SK-N-SH (cell line): ENCODE measurements at regions not wholly inside any gene's neighbourhood (a gene's known extent, or its start where the extent isn't known, plus 50 kb on each side); places are given as distances from the start of the nearest gene placed in this dataset.
A peak's percentile ranks its signal among the peaks of the same experiment; 100 is the strongest.

ENCODE experiments used
- CTCF ChIA-PET: fragments of 300-600, 350-600 bp; formaldehyde crosslinking; extraction: SDS; loops from one replicate; lab custom pipeline; 2021; lab: Yijun Ruan, JAX
- POLR2A ChIA-PET: fragments of 350-600 bp; sonication (Branson Sonifier 250); formaldehyde crosslinking; extraction: SDS; loops from one replicate; lab custom pipeline; 2020; ENCODE audit warnings: antibody characterized with exemption, inconsistent platforms; lab: Yijun Ruan, JAX
- DNase-seq: peaks from one replicate; pipeline ENCODE4 v3.0.0; 2012
- H2AFZ ChIP-seq: fragments of 200-600 bp; sonication (generic); 2 replicates; pipeline ENCODE4 v1.8.1; 2016; ENCODE audit warnings: antibody characterized with exemption, mild to moderate bottlenecking, low read depth
- H3F3A ChIP-seq: fragments of 200-600 bp; sonication (generic); replicated peaks from 2 replicates; pipeline ENCODE3; 2016; ENCODE audit warnings: antibody characterized with exemption, mild to moderate bottlenecking; ENCODE audit not compliant: insufficient read depth
- H3K27ac ChIP-seq, 2 experiments: fragments of 200-500 bp in 1 of 2; fragments of 200-600 bp in 1 of 2; sonication (Bioruptor generic) in 1 of 2; sonication (generic), shearing (Covaris generic) in 1 of 2; 2 replicates each; pipeline versions ENCODE4 v1.5.1 to v1.6.1; 2014 to 2016; ENCODE audit warnings: low read depth in 2 of 2, inconsistent platforms in 1 of 2, low read length in 1 of 2, mild to moderate bottlenecking in 1 of 2, mixed read lengths in 1 of 2
- H3K27me3 ChIP-seq: fragments of 200-600 bp; sonication (generic), shearing (Covaris generic); 2 replicates; pipeline ENCODE4 v1.6.1; 2016; ENCODE audit warnings: mixed run types; ENCODE audit not compliant: insufficient read depth
- H3K36me3 ChIP-seq, 2 experiments: fragments of 200-500 bp in 1 of 2; fragments of 200-600 bp in 1 of 2; sonication (Bioruptor generic) in 1 of 2; sonication (generic) in 1 of 2; replicated peaks in 1 of 2; 2 replicates each; pipeline versions ENCODE3 to v1.5.1; 2014 to 2016; ENCODE audit warnings: low read length in 1 of 2, mild to moderate bottlenecking in 1 of 2; ENCODE audit not compliant: insufficient read depth in 2 of 2, control insufficient read depth in 1 of 2
- H3K4me1 ChIP-seq, 2 experiments: fragments of 200-500 bp in 1 of 2; fragments of 200-600 bp in 1 of 2; sonication (Bioruptor generic) in 1 of 2; sonication (generic), shearing (Covaris generic) in 1 of 2; 2 replicates each; pipeline versions ENCODE4 v1.5.1 to v1.6.1; 2014 to 2016; ENCODE audit warnings: low read depth in 1 of 2, low read length in 1 of 2, mixed run types in 1 of 2; ENCODE audit not compliant: insufficient read depth in 2 of 2, control insufficient read depth in 1 of 2
- H3K4me2 ChIP-seq: fragments of 200-600 bp; sonication (generic), shearing (Covaris generic); 2 replicates; pipeline ENCODE4 v1.6.1; 2017; ENCODE audit warnings: mixed run types
- H3K4me3 ChIP-seq, 2 experiments: fragments of 200-500 bp in 1 of 2; fragments of 200-600 bp in 1 of 2; sonication (Bioruptor generic) in 1 of 2; sonication (generic), shearing (Covaris generic) in 1 of 2; 2 replicates each; pipeline versions ENCODE4 v1.5.1 to v1.8.1; 2014 to 2016; ENCODE audit warnings: low read depth in 2 of 2, inconsistent platforms in 1 of 2, low read length in 1 of 2, mild to moderate bottlenecking in 1 of 2, mixed read lengths in 1 of 2, moderate library complexity in 1 of 2
- H3K79me2 ChIP-seq: fragments of 200-600 bp; sonication (generic); 2 replicates; pipeline ENCODE4 v1.8.1; 2017; ENCODE audit warnings: mild to moderate bottlenecking; ENCODE audit not compliant: insufficient read depth
- H3K9ac ChIP-seq: fragments of 200-600 bp; sonication (generic); 2 replicates; pipeline ENCODE4 v1.6.1; 2017; ENCODE audit warnings: mixed run types
- H3K9me2 ChIP-seq: fragments of 200-600 bp; sonication (generic); 2 replicates; pipeline ENCODE4 v1.6.1; 2017; ENCODE audit warnings: mixed run types
- H3K9me3 ChIP-seq: fragments of 200-600 bp; sonication (generic); 2 replicates; pipeline ENCODE4 v1.6.1; 2017; ENCODE audit warnings: mixed run types, mild to moderate bottlenecking, moderate library complexity
- H4K20me1 ChIP-seq: fragments of 200-600 bp; sonication (generic); 2 replicates; pipeline ENCODE4 v1.6.1; 2017; ENCODE audit warnings: mild to moderate bottlenecking, mixed run types; ENCODE audit not compliant: insufficient read depth
- CHD2 ChIP-seq: fragments of 150-350 bp; IDR thresholded peaks from 2 replicates; pipeline ENCODE4 v1.6.1; 2018; ENCODE audit warnings: low read length; ENCODE audit not compliant: partially characterized antibody
- EP300 ChIP-seq, 2 experiments: IDR thresholded peaks; 2 replicates each; pipeline versions ENCODE4 v1.4.0 to v1.6.1; 2012; ENCODE audit warnings: borderline replicate concordance in 1 of 2, low read depth in 1 of 2, low read length in 1 of 2
- GATA2 ChIP-seq: sonication (generic); formaldehyde crosslinking; IDR thresholded peaks from 2 replicates; pipeline ENCODE4 v1.5.0; 2020; ENCODE audit warnings: mild to moderate bottlenecking, missing genetic modification reagents
- JUND ChIP-seq: IDR thresholded peaks from 2 replicates; pipeline ENCODE4 v1.4.0; 2012
- MXI1 ChIP-seq: IDR thresholded peaks from 2 replicates; pipeline ENCODE4 v1.6.1; 2012; ENCODE audit warnings: mild to moderate bottlenecking, low read depth, low read length, improper control_type of control experiment
- NRF1 ChIP-seq: IDR thresholded peaks from 2 replicates; pipeline ENCODE4 v1.6.1; 2012; ENCODE audit warnings: low read depth, mild to moderate bottlenecking, low read length
- POLR2AphosphoS5 ChIP-seq: IDR thresholded peaks from 2 replicates; pipeline ENCODE4 v1.6.1; 2012; ENCODE audit warnings: low read depth, low read length
- REST ChIP-seq: IDR thresholded peaks from 2 replicates; pipeline ENCODE4 v1.6.1; 2012; ENCODE audit warnings: mild to moderate bottlenecking, low read depth, low read length, moderate library complexity
- RXRA ChIP-seq: IDR thresholded peaks from 2 replicates; pipeline ENCODE4 v1.4.0; 2012; ENCODE audit warnings: low read depth, mild to moderate bottlenecking, borderline replicate concordance
- SMC3 ChIP-seq: IDR thresholded peaks from 2 replicates; pipeline ENCODE4 v1.6.1; 2012; ENCODE audit warnings: low read depth, low read length, improper control_type of control experiment
- TAF1 ChIP-seq: IDR thresholded peaks from 2 replicates; pipeline ENCODE4 v1.6.1; 2012; ENCODE audit warnings: low read depth, mild to moderate bottlenecking, low read length, moderate library complexity, borderline replicate concordance
- YY1 ChIP-seq: IDR thresholded peaks from 2 replicates; pipeline ENCODE4 v1.4.0; 2012; ENCODE audit warnings: low read depth, mild to moderate bottlenecking
- WGBS: methylation state at CpG from one replicate; pipeline ENCODE4 v1.1.6; 2017; ENCODE audit warnings: low lambda C conversion rate; 5-methylcytosine and 5-hydroxymethylcytosine counted together
- TF ChIP-seq, protein P1 (sequence below): IDR thresholded peaks from 2 replicates; pipeline ENCODE4 v1.4.0; 2012; ENCODE audit warnings: low read depth
- TF ChIP-seq, protein P2 (sequence below): fragments of 200-600 bp; sonication (generic); IDR thresholded peaks from 2 replicates; pipeline ENCODE4 v1.6.1; 2017; ENCODE audit warnings: antibody characterized with exemption, mild to moderate bottlenecking, moderate library complexity

DNA sequence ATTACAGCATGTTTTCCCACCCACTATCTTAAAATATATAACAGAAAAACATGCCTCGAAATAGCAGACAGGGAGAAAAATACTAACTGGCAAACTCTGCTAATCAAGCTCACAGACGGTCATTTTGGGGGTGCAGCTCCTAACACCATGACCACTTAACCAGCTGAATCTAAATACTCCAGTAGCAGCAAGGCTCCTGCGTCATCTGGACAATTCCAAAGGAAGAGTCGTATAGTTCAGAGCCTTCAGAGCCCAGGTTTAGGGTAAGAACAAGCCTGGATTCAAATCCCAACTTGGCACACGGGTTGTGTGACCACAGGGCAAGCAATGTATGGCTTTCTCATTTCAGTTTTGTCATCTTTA is 81.3 kb upstream of the COL21A1 start:
- WGBS, result 87% methylated on average over 5 of the region's 5 CpGs
- TF ChIP-seq, protein P1, sequence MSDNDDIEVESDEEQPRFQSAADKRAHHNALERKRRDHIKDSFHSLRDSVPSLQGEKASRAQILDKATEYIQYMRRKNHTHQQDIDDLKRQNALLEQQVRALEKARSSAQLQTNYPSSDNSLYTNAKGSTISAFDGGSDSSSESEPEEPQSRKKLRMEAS, result no peak
- no peak for TF ChIP-seq CHD2
- TF ChIP-seq REST, result no peak
- TF ChIP-seq GATA2 (CRISPR knock-in tag), result no peak
- no peak for TF ChIP-seq POLR2AphosphoS5
- no peak for TF ChIP-seq SMC3
- no peak for TF ChIP-seq JUND
- no peak for TF ChIP-seq TAF1
- no peak for TF ChIP-seq RXRA
- Histone ChIP-seq H3K79me2 (no peaks in the 10 kb centered on the region), H3K9me3 (no peaks in the 10 kb centered on the region), H3K4me1 (peaks cover 5 to 10% of the 10 kb centered on the region in 2 experiments; a peak in 3 of 4 replicates), H4K20me1 (no peaks in the 10 kb centered on the region), H2AFZ (0 out of 2 replicates have a peak overlapping the region, but pooled peaks have one; percentile 34), H3K27me3 (no peaks in the 10 kb centered on the region), H3K9me2 (no peaks in the 10 kb centered on the region), H3K27ac (no peak overlapping the region), H3F3A (peaks cover 7% of the 10 kb centered on the region), H3K4me2 (no peak overlapping the region), H3K9ac (no peak overlapping the region), H3K4me3 (no peak overlapping the region), H3K36me3 (no peaks in the 10 kb centered on the region)
- CTCF ChIA-PET, result interaction anchor here (0.6 to 5.8 kb wide), 7 partner anchors 11 to 692 kb away, joined by 3 to 22 read pairs (median 4); no protein-coding TSS in a partner anchor
- DNase-seq, result no peak
- POLR2A ChIA-PET, result no interaction called here

DNA sequence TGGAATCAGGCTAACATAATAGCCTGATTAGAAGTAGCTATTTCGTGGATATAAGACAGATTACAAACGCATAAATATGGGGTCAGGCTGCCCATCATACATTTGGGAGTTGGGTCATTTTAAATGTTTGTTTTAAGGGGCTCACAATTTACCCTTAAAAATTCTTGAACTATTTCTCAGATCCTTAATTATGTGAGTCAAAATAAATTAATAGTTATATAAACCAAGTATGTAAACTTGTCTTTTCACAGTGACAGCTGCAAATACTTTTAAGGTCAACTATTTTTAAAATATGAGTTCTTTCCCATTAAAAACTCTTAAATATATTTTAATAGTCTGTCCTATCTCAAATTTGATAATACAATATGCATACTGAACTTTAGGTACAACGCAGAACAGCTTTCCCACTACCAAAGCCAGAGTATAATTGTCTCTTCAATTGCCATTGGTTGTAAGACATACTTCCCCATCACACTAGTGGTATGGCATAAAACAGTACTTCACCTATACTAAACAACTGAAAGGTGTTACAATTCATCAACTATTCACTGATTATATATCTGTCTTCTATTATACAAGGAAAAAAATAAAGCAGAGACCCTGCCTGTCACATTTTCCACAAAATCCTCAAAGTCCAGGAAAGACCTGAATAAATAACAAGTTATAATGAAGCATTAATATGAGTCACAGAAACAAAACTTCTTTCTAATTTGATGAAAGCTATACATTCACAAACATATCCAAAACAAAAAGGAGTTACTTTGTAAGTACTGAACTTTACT is 80.8 kb upstream of the COL21A1 start:
- H3K79me2 ChIP-seq, result no peaks in the 10 kb centered on the region
- ChIA-PET CTCF (interaction anchor here (0.9 to 5.8 kb wide), 6 partner anchors 12 to 693 kb away, joined by 3 to 22 read pairs (median 4); no protein-coding TSS in a partner anchor), POLR2A (no interaction called here)
- H3K4me3 ChIP-seq, result no peak overlapping the region
- H3K9ac ChIP-seq, result no peak overlapping the region
- 0 out of 2 replicates have a peak overlapping the region, but pooled peaks have one; percentile 34 for H2AFZ ChIP-seq
- no peaks in the 10 kb centered on the region for H3K36me3 ChIP-seq
- H3K9me2 ChIP-seq, result no peaks in the 10 kb centered on the region
- WGBS, result 86% methylated on average over 3 of the region's 3 CpGs
- TF ChIP-seq, protein P1, result no peak
- no peak for TF ChIP-seq REST
- TF ChIP-seq MXI1, result no peak
- TF ChIP-seq YY1, result no peak
- TF ChIP-seq CHD2, result no peak
- no peak for TF ChIP-seq EP300 (IDR thresholded peaks at IDR 0.05; ENCODE audit: borderline replicate concordance in 1 of 2, low read depth in 1 of 2, low read length in 1 of 2)
- TF ChIP-seq NRF1, result no peak
- TF ChIP-seq, protein P2, sequence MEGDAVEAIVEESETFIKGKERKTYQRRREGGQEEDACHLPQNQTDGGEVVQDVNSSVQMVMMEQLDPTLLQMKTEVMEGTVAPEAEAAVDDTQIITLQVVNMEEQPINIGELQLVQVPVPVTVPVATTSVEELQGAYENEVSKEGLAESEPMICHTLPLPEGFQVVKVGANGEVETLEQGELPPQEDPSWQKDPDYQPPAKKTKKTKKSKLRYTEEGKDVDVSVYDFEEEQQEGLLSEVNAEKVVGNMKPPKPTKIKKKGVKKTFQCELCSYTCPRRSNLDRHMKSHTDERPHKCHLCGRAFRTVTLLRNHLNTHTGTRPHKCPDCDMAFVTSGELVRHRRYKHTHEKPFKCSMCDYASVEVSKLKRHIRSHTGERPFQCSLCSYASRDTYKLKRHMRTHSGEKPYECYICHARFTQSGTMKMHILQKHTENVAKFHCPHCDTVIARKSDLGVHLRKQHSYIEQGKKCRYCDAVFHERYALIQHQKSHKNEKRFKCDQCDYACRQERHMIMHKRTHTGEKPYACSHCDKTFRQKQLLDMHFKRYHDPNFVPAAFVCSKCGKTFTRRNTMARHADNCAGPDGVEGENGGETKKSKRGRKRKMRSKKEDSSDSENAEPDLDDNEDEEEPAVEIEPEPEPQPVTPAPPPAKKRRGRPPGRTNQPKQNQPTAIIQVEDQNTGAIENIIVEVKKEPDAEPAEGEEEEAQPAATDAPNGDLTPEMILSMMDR, result no peak
- H3K27ac ChIP-seq, result no peak overlapping the region
- peaks cover 7% of the 10 kb centered on the region for H3F3A ChIP-seq
- H3K9me3 ChIP-seq, result no peaks in the 10 kb centered on the region
- H4K20me1 ChIP-seq, result no peaks in the 10 kb centered on the region
- no peaks in the 10 kb centered on the region for H3K27me3 ChIP-seq
- DNase-seq, result no peak
- no peak overlapping the region for H3K4me2 ChIP-seq
- H3K4me1 ChIP-seq, result peaks cover 5 to 10% of the 10 kb centered on the region in 2 experiments; a peak in 3 of 4 replicates
